Activated CD8-positive, alpha-beta memory T cell treated with anti-CD3 and anti-CD28 coated beads, Interleukin-2, amount 50 U/mL, for 48 hours (primary cell): ENCODE measurements at regions not wholly inside any gene's neighbourhood (a gene's known extent, or its start where the extent isn't known, plus 50 kb on each side); places are given as distances from the start of the nearest gene placed in this dataset.

Experiments
- DNase-seq: peaks from one replicate; pipeline ENCODE4 v3.0.0-alpha.2; 2020

DNA sequence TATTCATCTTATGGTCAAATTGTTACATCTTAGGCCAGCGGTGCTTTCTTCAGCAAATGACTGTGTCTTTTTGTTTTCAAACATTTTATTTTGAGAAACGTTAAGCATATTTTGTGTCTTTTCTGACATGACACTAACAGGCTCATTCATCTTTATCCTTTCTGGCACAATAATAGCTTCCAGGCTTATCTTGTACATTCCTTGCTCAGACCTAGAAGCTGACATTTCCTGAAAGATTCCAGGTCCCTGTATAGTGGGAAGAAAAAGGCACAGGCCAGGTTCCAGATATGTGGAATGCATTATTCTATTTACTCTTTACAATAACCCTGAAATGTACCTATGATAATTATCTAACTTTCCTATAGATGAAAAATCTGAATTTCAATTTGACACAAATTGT lies 379.1 kb upstream of the B3GAT1 start:
- DNase-seq: no peak

GRCh38 chr11:134789104-134789503 lies 377.1 kb upstream of the B3GAT1 start:
- no peak for DNase-seq

GRCh38 chr11:134786636-134787035 lies 374.6 kb upstream of the B3GAT1 start:
- DNase-seq: no peak

- no peak for DNase-seq
Observed at GRCh38 chr11:134785660-134786284, 373.7 kb upstream of the B3GAT1 start.

DNA sequence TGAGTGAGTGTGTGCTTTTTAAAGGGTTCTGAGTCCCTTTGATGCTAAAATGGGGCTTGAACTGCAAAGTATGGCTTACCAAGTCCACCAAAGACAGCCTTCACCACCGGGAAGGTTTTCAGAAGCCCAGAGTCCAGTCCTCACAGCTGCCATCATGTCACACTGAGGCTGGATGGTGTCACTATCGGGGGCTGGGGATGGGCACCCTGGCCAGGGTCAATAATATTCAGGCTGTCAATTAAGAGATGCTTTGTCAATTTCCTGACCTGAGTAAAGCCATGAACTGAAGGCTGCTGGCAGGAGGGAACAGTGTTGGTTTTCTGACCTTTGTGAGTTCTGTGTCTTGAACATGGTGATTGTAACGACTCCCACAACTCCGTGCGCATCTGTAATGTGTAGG lies 373.0 kb upstream of the B3GAT1 start:
- DNase-seq: no peak

- DNase-seq: no peak
Observed at GRCh38 chr11:134784568-134784967, 372.5 kb upstream of the B3GAT1 start.

DNA sequence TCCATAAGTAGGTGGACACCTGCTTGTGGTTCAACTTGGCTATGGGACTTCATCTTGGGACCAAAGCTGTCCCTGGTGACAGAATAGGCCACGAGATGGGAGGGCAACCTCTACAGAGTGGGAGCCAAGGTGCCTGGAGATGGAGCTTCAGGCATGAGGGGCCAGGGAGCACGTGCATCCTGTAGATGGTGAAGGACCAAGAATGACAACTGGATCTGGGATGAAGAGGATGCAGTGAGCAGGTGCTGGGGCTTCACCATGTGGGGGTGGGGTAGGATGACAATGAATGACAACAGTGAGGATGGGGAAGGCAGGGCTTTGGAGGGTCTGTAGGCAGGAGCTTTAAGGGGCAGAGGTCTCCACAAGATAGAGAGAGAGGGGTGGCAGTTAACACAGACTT lies 372.0 kb upstream of the B3GAT1 start:
- no peak for DNase-seq

DNA sequence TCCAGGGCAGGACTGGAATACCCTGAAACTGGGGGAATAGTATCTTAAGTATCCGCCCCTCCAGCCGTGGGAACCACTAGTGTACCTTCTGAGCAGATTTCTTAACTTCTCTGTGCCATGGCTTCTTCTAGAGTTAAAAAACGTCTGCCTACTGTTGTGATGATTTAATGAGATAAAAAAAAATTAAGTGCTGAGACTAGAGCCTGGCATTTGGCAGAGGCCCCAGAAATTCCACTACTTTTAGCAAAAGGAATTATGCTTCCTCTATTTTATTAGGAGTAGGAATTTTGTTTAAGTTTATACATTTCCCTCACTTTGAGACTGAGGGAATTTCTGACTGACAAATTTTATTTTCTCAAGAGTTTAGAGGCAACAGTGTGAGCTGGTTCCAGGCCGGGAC lies 371.2 kb upstream of the B3GAT1 start:
- no peak for DNase-seq

DNA sequence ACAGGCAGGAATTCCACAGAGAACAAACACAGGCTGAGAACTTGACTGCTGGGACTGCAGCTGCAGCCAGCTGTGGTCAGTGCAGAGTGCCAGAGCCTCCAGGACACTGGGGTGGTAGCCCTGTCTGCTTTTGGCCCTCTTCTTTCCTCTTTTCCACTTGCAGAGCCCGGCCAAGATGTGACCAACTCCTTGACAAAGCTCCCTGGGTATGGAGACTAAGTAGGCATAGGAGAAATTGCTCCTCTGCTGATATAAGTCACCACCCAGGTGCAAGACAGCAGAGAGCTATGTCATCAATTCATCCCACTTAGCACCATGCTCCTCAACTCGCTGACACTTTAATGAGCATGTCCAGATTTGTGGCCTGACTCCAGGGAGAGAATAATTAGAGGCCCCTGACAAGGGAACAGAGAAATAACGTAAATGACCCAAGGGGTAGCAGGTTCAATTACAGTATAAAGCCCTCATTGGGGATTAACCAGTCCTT lies 369.4 kb upstream of the B3GAT1 start:
- no peak for DNase-seq

- DNase-seq: no peak
Observed at GRCh38 chr11:134780486-134781147, 368.6 kb upstream of the B3GAT1 start.

DNA sequence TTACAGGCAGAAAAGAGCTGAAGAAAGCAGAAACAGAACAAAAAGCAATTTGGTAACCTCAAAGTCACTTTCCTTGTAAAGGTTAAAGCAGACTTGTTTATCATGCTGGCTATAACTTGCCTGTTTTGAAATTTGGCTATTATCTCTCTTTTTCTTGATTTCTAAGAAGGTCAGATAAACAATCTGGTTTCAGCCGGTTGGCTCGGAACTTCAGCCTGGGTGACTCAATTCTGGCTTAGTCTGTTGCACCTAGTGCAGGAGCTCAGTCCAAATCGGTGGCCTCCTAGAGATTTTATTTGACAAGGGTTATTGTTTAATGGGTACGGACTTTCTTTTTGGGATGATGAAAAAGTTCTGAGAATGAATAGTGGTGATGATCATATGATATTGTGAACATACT lies 367.1 kb upstream of the B3GAT1 start:
- no peak for DNase-seq

DNA sequence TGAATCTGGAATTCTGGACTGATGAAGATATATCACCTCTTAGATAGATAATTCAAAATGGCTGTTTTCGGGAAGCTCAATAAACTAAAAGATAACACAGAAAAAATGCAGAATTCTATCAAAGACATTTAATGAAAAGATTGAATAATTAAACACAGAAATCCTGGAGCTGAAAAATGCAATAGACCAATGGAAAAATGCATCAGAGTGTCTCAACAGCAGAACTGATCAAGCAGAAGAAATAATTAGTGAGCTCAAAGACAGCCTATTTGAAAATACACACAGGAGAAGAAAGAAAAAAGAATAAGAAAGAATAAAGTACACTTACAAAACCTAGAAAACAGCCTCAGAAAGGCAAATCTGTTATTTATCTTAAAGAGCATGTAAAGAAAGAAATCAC lies 356.4 kb upstream of the B3GAT1 start:
- no peak for DNase-seq

- no peak for DNase-seq
Observed at GRCh38 chr11:134765565-134765964, 353.5 kb upstream of the B3GAT1 start.

DNA sequence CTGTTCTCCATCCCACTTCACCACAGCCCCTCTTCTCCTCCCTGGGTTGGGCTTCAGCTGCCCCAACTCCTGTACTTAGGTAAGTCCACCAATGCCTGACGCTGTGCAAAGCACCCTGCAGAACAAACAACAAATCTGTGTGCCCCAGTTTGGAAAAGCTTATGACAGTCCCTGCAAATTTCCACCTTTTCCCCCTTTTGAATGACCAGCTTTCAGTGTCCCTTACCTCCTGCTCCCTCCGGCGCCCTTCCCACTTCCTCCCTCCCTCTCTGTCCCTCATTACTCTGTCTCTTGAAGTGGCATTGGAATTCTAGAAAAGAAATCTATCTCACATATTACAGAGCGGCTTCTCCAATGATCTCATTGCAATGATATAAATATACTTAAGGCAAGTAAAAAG lies 352.9 kb upstream of the B3GAT1 start:
- DNase-seq: no peak

DNA sequence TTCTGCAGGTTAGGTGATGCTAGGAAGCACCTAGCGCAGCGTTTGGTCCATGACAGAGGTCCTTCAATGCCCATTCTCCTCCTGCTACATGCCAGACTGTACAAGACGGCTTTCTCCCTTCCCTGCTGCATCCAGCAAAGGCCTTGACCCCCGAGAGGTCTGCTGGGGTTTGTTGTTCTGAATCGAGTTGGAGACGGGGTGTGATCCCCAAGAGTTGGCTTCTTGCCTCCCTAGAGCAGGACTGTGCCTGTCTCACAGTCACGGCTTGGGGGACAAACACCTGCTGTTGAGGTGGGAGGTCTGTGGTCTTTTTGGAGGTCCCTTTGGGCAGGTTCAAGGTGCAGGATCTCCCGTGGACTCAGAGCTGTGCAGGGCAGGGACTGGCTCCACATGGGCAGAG lies 352.3 kb upstream of the B3GAT1 start:
- DNase-seq: no peak

GRCh38 chr11:134763030-134763388 lies 351.0 kb upstream of the B3GAT1 start:
- DNase-seq: no peak

DNA sequence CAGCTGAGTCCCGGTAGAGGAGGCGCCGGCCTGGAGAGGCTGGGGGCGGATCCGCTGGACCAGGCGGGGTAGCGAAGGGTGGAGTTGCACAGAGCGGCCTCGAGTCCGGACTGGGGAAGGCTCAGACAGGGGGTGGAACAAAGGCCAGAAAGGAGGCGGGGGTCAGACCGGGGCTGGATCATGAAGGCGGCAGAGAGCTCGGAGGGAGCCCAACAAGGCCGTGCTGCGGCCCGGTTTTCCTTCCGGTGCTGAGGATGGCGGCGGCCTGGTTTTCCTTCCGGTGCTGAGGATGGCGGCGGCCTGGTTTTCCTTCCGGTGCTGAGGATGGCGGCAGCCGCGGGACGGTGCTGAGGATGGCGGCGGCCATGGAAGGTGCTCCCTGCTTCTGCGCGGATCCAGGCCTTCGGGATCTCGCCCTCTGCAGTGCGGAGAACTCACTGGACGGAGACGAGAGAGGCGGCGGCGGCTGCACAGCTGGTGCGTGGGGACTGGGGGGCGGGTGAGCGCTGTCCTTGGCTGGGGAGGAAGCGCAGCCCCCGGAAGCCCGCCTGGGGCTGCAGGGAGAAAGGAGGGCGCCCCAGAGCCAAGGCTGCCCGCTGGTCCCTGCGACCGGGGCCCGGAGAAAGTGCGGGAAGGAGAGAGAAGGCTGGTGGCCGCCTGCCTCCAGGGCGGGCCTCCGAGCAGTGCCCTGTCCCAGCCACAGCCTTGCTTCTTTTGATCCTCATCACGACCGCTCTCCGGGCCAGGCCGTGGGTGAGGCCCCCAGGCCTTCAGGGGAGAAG lies 350.4 kb upstream of the B3GAT1 start:
- no peak for DNase-seq

DNA sequence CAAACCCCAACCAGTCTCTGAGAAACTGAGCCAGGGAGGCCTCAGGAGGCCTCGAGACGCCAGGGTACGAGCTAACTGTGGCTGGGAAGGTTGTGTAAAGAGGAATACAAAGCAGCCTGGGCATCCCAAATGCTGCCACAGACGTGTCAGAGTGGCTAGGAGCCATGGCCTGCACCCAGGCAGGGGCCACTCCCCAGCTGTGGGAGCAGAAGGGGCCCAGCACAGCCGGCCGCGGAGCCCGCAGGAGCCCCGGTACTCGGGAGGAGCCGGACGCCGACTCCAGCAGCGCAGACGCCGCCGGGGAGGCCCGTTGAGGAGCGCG lies 349.8 kb upstream of the B3GAT1 start:
- DNase-seq: peak; percentile 20

- no peak for DNase-seq
Observed at GRCh38 chr11:134761386-134761785, 349.3 kb upstream of the B3GAT1 start.

DNA sequence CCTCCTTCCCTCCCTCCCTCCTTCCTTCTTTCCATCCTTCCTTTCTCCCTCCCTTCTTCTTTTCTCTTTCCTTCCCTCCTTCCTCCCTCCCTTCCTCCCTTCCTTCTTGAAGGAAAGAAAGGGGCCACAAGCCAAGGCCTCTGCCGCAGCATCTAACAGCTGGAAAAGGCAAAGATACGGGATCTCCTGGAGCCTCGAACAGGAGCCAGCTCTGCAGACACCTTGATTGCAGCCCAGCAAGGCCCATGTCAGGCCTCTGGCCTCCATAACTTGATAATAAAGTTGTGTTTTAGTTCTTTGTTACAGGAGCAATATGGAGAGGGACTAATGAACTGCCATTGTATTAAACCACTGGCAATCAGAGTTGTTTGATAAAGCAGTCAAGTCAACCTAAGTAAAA lies 348.9 kb upstream of the B3GAT1 start:
- DNase-seq: no peak

GRCh38 chr11:134760299-134760698 lies 348.3 kb upstream of the B3GAT1 start:
- no peak for DNase-seq

- DNase-seq: no peak
Observed at GRCh38 chr11:134759855-134760254, 347.8 kb upstream of the B3GAT1 start.

DNA sequence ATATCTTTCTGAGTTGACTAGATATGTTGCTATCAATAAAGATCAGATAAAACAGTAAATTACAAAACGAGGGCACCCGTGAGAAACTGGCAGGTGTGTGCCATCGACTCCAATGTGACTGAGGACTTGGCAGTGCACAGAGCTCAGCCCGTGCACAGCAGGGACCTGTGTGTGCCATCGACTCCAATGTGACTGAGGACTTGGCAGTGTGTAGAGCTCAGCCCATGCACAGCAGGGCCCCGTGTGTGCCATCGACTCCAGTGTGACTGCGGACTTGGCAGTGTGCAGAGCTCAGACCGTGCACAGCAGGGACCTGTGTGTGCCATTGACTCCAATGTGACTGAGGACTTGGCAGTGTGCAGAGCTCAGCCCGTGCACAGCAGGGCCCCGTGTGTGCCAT lies 347.2 kb upstream of the B3GAT1 start:
- DNase-seq: no peak

DNA sequence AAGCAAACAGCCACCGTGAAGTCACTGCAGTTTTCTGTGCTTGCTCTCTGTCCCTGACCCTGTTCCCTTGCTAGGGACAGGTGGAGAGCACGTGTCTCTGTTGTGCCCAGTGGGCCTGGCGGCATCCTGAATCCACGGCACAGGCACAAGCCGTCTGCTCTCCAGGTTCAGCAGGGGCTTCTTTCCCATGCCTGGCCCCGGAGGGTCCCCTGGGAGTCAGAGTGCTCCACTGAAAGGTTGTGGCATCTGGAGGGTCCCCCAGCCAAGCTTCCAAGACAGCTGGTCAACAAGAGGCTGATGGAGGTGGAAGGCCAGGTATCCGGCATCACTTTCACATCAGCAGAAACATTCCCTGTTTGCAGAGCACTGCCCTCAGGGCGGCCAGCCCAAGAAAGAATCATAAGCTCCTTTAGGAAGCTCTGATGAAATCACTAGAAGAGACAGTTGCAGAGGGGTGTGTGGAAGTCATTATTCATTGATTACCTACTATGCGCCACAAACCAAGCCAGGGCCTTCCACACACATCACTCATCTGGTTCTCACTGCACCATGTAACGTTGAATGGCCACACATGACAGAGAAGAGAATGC lies 346.4 kb upstream of the B3GAT1 start:
- DNase-seq: no peak
